Tibial artery (tissue), 4 donors: ENCODE measurements at regions not wholly inside any gene's neighbourhood (a gene's known extent, or its start where the extent isn't known, plus 50 kb on each side); places are given as distances from the start of the nearest gene placed in this dataset.

Experiments
- DNase-seq, 2 donors: peaks; one replicate each; pipeline ENCODE4 v3.0.0-alpha.2; 2019
- H3K27ac ChIP-seq, 2 donors: fragments of 200-600 bp; sonication (generic) in 1 of 2; 1 replicate in 1 of 2; 2 replicates in 1 of 2; pipeline ENCODE4 v1.5.1; 2018 to 2019; ENCODE audit warnings: mild to moderate bottlenecking in 1 of 2
- H3K27me3 ChIP-seq, 2 donors: fragments of 200-600 bp; sonication (generic) in 1 of 2; one replicate each; pipeline versions ENCODE4 v1.5.1 to v1.6.0; 2016 to 2019
- H3K36me3 ChIP-seq, 3 donors: fragments of 200-600 bp; sonication (generic) in 2 of 3; one replicate each; pipeline ENCODE4 v1.5.1; 2016 to 2019; ENCODE audit warnings: mild to moderate bottlenecking in 2 of 3
- H3K4me1 ChIP-seq, 4 donors: fragments of 200-600 bp; sonication (generic) in 2 of 4; 1 replicate in 3 of 4; 2 replicates in 1 of 4; pipeline ENCODE4 v1.5.1; 2016 to 2019
- H3K4me3 ChIP-seq, 2 donors: fragments of 200-600 bp; sonication (generic) in 1 of 2; 1 replicate in 1 of 2; 2 replicates in 1 of 2; pipeline ENCODE4 v1.5.1; 2018 to 2019; ENCODE audit warnings: mild to moderate bottlenecking in 2 of 2
- H3K9me3 ChIP-seq, 3 donors: fragments of 200-600 bp; sonication (generic) in 1 of 3; one replicate each; pipeline ENCODE4 v1.5.1; 2016 to 2019
- CTCF ChIP-seq, 2 experiments: fragments of 200-600 bp in 1 of 2; fragments of 450-650 bp in 1 of 2; IDR thresholded peaks; one replicate each; pipeline ENCODE4 v1.5.1; 2017 to 2019; ENCODE audit warnings: antibody characterized with exemption in 2 of 2, mild to moderate bottlenecking in 1 of 2, moderate library complexity in 1 of 2
- intact Hi-C: fragments of 100-400 bp; cut with DNase I; formaldehyde crosslinking; loops from one replicate; pipeline ENCODE4 v1.15.0; 2023; ENCODE audit warnings: low total_unique reads

GRCh38 chr1:168414914-168415313 is 128.9 kb downstream of the XCL2 start:
- DNase-seq = no peak
- no peak for TF ChIP-seq CTCF (IDR thresholded peaks at IDR 0.05)
- H3K36me3 ChIP-seq = no peaks in the 10 kb centered on the region
- H3K4me3 ChIP-seq = no peak overlapping the region
- H3K9me3 ChIP-seq = no peaks in the 10 kb centered on the region
- no peaks in the 10 kb centered on the region for H3K27me3 ChIP-seq
- intact Hi-C loops = no loop called here
- H3K27ac ChIP-seq = no peak overlapping the region
- H3K4me1 ChIP-seq = no peaks in the 10 kb centered on the region

- no peak for DNase-seq
These were observed 129.8 kb downstream of the TBX19 start for GRCh38 chr1:168410464-168410863.

GRCh38 chr1:168408884-168409283 is 128.2 kb downstream of the TBX19 start:
- no peak overlapping the region for H3K4me3 ChIP-seq
- TF ChIP-seq CTCF (IDR thresholded peaks at IDR 0.05) = no peak
- H3K4me1 ChIP-seq = no peaks in the 10 kb centered on the region
- H3K27me3 ChIP-seq = no peaks in the 10 kb centered on the region
- H3K27ac ChIP-seq = no peak overlapping the region
- DNase-seq = no peak
- H3K9me3 ChIP-seq = no peaks in the 10 kb centered on the region
- no peaks in the 10 kb centered on the region for H3K36me3 ChIP-seq
- intact Hi-C loops = no loop called here

More at GRCh38 chr1:168410464-168410863, 129.8 kb downstream of the TBX19 start:
- Histone ChIP-seq H3K4me1 (no peaks in the 10 kb centered on the region), H3K27me3 (no peaks in the 10 kb centered on the region), H3K4me3 (no peak overlapping the region), H3K27ac (no peak overlapping the region), H3K9me3 (no peaks in the 10 kb centered on the region), H3K36me3 (no peaks in the 10 kb centered on the region)
- intact Hi-C loops = no loop called here
- TF ChIP-seq CTCF (IDR thresholded peaks at IDR 0.05) = no peak

- TF ChIP-seq CTCF (IDR thresholded peaks at IDR 0.05) = no peak
- Histone ChIP-seq H3K4me3 (no peak overlapping the region), H3K27ac (no peak overlapping the region), H3K4me1 (no peaks in the 10 kb centered on the region), H3K27me3 (no peaks in the 10 kb centered on the region), H3K9me3 (no peaks in the 10 kb centered on the region), H3K36me3 (no peaks in the 10 kb centered on the region)
- intact Hi-C loops = no loop called here
- DNase-seq = no peak
These were observed 127.8 kb downstream of the TBX19 start for GRCh38 chr1:168408539-168408865.

- intact Hi-C loops = no loop called here
- no peak for DNase-seq
- no peaks in the 10 kb centered on the region for H3K9me3 ChIP-seq
- H3K27ac ChIP-seq = no peak overlapping the region
- no peaks in the 10 kb centered on the region for H3K27me3 ChIP-seq
- H3K4me3 ChIP-seq = no peak overlapping the region
- no peaks in the 10 kb centered on the region for H3K36me3 ChIP-seq
- no peaks in the 10 kb centered on the region for H3K4me1 ChIP-seq
- TF ChIP-seq CTCF (IDR thresholded peaks at IDR 0.05) = no peak
These were observed 127.3 kb downstream of the TBX19 start for GRCh38 chr1:168407832-168408538.
